ENCODE measurements at regions not wholly inside any gene's neighbourhood (a gene's known extent, or its start where the extent isn't known, plus 50 kb on each side); places are given as distances from the start of the nearest gene placed in this dataset.

GRCh38 chr20:50273601-50274491 lies 83.2 kb downstream of the CEBPB start:
- DNase-seq (ENCODE audit: low read depth): no peak

GRCh38 chr20:50274570-50275430 lies 84.2 kb downstream of the CEBPB start:
- DNase-seq (ENCODE audit: low read depth): no peak

- DNase-seq (ENCODE audit: low read depth): no peak
Observed at GRCh38 chr20:50276119-50277063, 85.8 kb downstream of the CEBPB start.

- DNase-seq (ENCODE audit: low read depth): no peak
Observed at GRCh38 chr20:50277064-50277415, 86.4 kb downstream of the CEBPB start.

- no peak for DNase-seq (ENCODE audit: low read depth)
Observed at GRCh38 chr20:50277460-50278376, 87.1 kb downstream of the CEBPB start.

- no peak for DNase-seq (ENCODE audit: low read depth)
Observed at GRCh38 chr20:50278377-50278683, 87.7 kb downstream of the CEBPB start.

GRCh38 chr20:50278684-50279531 lies 88.3 kb downstream of the CEBPB start:
- no peak for DNase-seq (ENCODE audit: low read depth)

- DNase-seq (ENCODE audit: low read depth): no peak
Observed at GRCh38 chr20:50279988-50280850, 89.6 kb downstream of the CEBPB start.

- no peak for DNase-seq (ENCODE audit: low read depth)
Observed at GRCh38 chr20:50280851-50281655, 90.4 kb downstream of the CEBPB start.

- DNase-seq (ENCODE audit: low read depth): no peak
Observed at GRCh38 chr20:50281831-50282591, 91.4 kb downstream of the CEBPB start.

- no peak for DNase-seq (ENCODE audit: low read depth)
Observed at GRCh38 chr20:50282592-50283241, 92.1 kb downstream of the CEBPB start.

GRCh38 chr20:50283370-50283769 lies 92.7 kb downstream of the CEBPB start:
- no peak for DNase-seq (ENCODE audit: low read depth)

GRCh38 chr20:50283922-50284810 lies 93.5 kb downstream of the CEBPB start:
- no peak for DNase-seq (ENCODE audit: low read depth)

- DNase-seq (ENCODE audit: low read depth): no peak
Observed at GRCh38 chr20:50284811-50285375, 94.3 kb downstream of the CEBPB start.

GRCh38 chr20:50285376-50286173 lies 94.9 kb downstream of the CEBPB start:
- no peak for DNase-seq (ENCODE audit: low read depth)

Data from activated T-helper 9 cell treated with anti-CD3 and anti-CD28 coated beads, Interleukin-2, amount 50 U/mL, for 16 hours (primary cell).